Adrenal gland (tissue), 9 donors: ENCODE measurements at regions not wholly inside any gene's neighbourhood (a gene's known extent, or its start where the extent isn't known, plus 50 kb on each side); places are given as distances from the start of the nearest gene placed in this dataset.

Experiments
- DNase-seq, 7 donors: peaks; one replicate each; pipeline ENCODE4 v3.0.0-alpha.2; 2019 to 2020
- H3K27ac ChIP-seq, 5 donors: fragments of 200-600 bp; sonication (generic) in 4 of 5; 1 replicate in 3 of 5; 2 replicates in 2 of 5; pipeline versions ENCODE4 v1.5.1 to v1.8.0; 2016 to 2020; ENCODE audit warnings: mild to moderate bottlenecking in 1 of 5
- H3K27me3 ChIP-seq: fragments of 200-600 bp; 2 replicates; pipeline ENCODE4 v1.8.0; 2021
- H3K36me3 ChIP-seq, 2 donors: fragments of 200-600 bp; replicated peaks in 1 of 2; 1 replicate in 1 of 2; 2 replicates in 1 of 2; pipeline versions ENCODE4 v1.5.1 to v1.8.0; 2018 to 2022
- H3K4me1 ChIP-seq, 2 donors: fragments of 200-600 bp; replicated peaks in 1 of 2; 1 replicate in 1 of 2; 2 replicates in 1 of 2; pipeline versions ENCODE4 v1.5.1 to v1.8.0; 2018 to 2021
- H3K4me3 ChIP-seq, 4 donors: fragments of 200-600 bp; sonication (generic) in 3 of 4; one replicate each; pipeline ENCODE4 v1.5.1; 2016 to 2018
- H3K9me3 ChIP-seq, 3 donors: fragments of 200-600 bp; sonication (generic) in 1 of 3; replicated peaks in 1 of 3; 1 replicate in 2 of 3; 2 replicates in 1 of 3; pipeline versions ENCODE4 v1.5.1 to v1.8.0; 2016 to 2021
- CTCF ChIP-seq, 6 experiments: fragments of 450-650 bp in 4 of 6; fragments of 200-600 bp in 2 of 6; sonication (generic) in 1 of 6; IDR thresholded peaks; 1 replicate in 5 of 6; 2 replicates in 1 of 6; pipeline versions ENCODE4 v1.5.1 to v1.8.0; 2016 to 2021; ENCODE audit warnings: antibody characterized with exemption in 6 of 6, mild to moderate bottlenecking in 2 of 6, moderate library complexity in 1 of 6
- POLR2A ChIP-seq, 2 donors: fragments of 450-650 bp; IDR thresholded peaks; one replicate each; pipeline ENCODE4 v1.6.1; 2017; ENCODE audit warnings: antibody characterized with exemption in 2 of 2, mild to moderate bottlenecking in 2 of 2, moderate library complexity in 1 of 2
- WGBS, 4 donors: extraction: QIAGEN DNeasy Blood & Tissue Kit in 2 of 4; methylation state at CpG; one replicate each; pipeline versions ENCODE4 v1.1.5 to v1.1.7; 2013 to 2017; 5-methylcytosine and 5-hydroxymethylcytosine counted together
- intact Hi-C, 2 donors: fragments of 100-400 bp; cut with DNase I; formaldehyde crosslinking; loops; one replicate each; pipeline versions ENCODE4 v1.14.1 to v1.15.0; 2022 to 2023
- donor health status: healthy with polysubstance abuse.
- donor health status: Bipolar disorder and iron deficiency.
- donor health status: DM: yes; HTN: yes; CAD: no.
- donor health status: DM: no; HTN: no; CAD: no.
- donor health status: DM: no; HTN: no; CAD: no.

GRCh38 chr9:121566481-121567465 lies 67.1 kb upstream of the GGTA1 start:
- no peak for DNase-seq
- Histone ChIP-seq H3K27me3 (no peaks in the 10 kb centered on the region), H3K27ac (peak overlapping the region in 2 of 5 donors; percentile 56 to 72), H3K36me3 (no peaks in the 10 kb centered on the region), H3K4me3 (no peak overlapping the region), H3K9me3 (no peaks in the 10 kb centered on the region), H3K4me1 (peaks cover 22 to 28% of the 10 kb centered on the region in 2 donors)
- TF ChIP-seq POLR2A (IDR thresholded peaks at IDR 0.05) (no peak), CTCF (IDR thresholded peaks at IDR 0.05) (no peak)
- WGBS, 4 donors, result 71 to 85% (median 75%) methylated on average over 25 to 27 of the region's 27 CpGs
- intact Hi-C loops, result no loop called here

- 44 to 54% (median 49%) methylated on average over 18 to 19 of the region's 19 CpGs for WGBS, 4 donors
- intact Hi-C loops, result no loop called here
- H3K27ac ChIP-seq, result peak overlapping the region in 2 of 5 donors; percentile 56 to 72
Measured at GRCh38 chr9:121567500-121568342, 68.1 kb upstream of the GGTA1 start.

GRCh38 chr9:121568343-121569265 lies 69.0 kb upstream of the GGTA1 start:
- DNase-seq, result peak in 6 of 7 donors; percentile 42 to 80 (median 64)
- H3K4me3 ChIP-seq, result no peak overlapping the region
- H3K9me3 ChIP-seq, result no peaks in the 10 kb centered on the region
- no peak for TF ChIP-seq CTCF (IDR thresholded peaks at IDR 0.05)
- no peak for TF ChIP-seq POLR2A (IDR thresholded peaks at IDR 0.05)
- H3K27ac ChIP-seq, result peak overlapping the region in 3 of 5 donors; percentile 17 to 72 (median 56)
- peaks cover 22 to 28% of the 10 kb centered on the region in 2 donors for H3K4me1 ChIP-seq
- H3K36me3 ChIP-seq, result no peaks in the 10 kb centered on the region
- WGBS, 4 donors, result 16 to 29% (median 25%) methylated on average over 6 to 9 of the region's 9 CpGs
- H3K27me3 ChIP-seq, result no peaks in the 10 kb centered on the region
- intact Hi-C loops, result no loop called here

More at GRCh38 chr9:121567500-121568342, 68.1 kb upstream of the GGTA1 start:
- no peaks in the 10 kb centered on the region for H3K27me3 ChIP-seq
- no peaks in the 10 kb centered on the region for H3K36me3 ChIP-seq
- H3K4me3 ChIP-seq, result no peak overlapping the region
- DNase-seq, result peak; percentile 37 to 67 (median 56)
- H3K4me1 ChIP-seq, result peaks cover 22 to 28% of the 10 kb centered on the region in 2 donors
- no peak for TF ChIP-seq POLR2A (IDR thresholded peaks at IDR 0.05)
- peak in 1 of 6 experiments; percentile 12 for TF ChIP-seq CTCF (IDR thresholded peaks at IDR 0.05)
- H3K9me3 ChIP-seq, result no peaks in the 10 kb centered on the region
